Fibroblast of lung (primary cell): ENCODE measurements at regions not wholly inside any gene's neighbourhood (a gene's known extent, or its start where the extent isn't known, plus 50 kb on each side); places are given as distances from the start of the nearest gene placed in this dataset.

Experiments
- CTCF ChIP-seq, 2 donors: IDR thresholded peaks in 1 of 2; conservative IDR thresholded peaks in 1 of 2; 1 replicate in 1 of 2; 2 replicates in 1 of 2; pipeline ENCODE4 v1.5.1; 2011 to 2012; ENCODE audit warnings: low read length in 2 of 2, control low read depth in 1 of 2, inconsistent platforms in 1 of 2, low read depth in 1 of 2, mild to moderate bottlenecking in 1 of 2
- EZH2 ChIP-seq: IDR thresholded peaks from 2 replicates; pipeline ENCODE4 v1.5.1; 2012; ENCODE audit warnings: low read length, control low read depth, mild to moderate bottlenecking; ENCODE audit errors: missing control alignments

- TF ChIP-seq EZH2: no peak
- no peak for TF ChIP-seq CTCF (conservative IDR thresholded peaks at IDR 0.05 in 1 of 2, IDR thresholded peaks at IDR 0.05 in 1 of 2; ENCODE audit: low read depth in 1 of 2, low read length in 2 of 2)
These were observed 487.2 kb downstream of the BCL11A start for GRCh38 chr2:60066096-60066839.
